ENCODE measurements at regions not wholly inside any gene's neighbourhood (a gene's known extent, or its start where the extent isn't known, plus 50 kb on each side); places are given as distances from the start of the nearest gene placed in this dataset.

DNA sequence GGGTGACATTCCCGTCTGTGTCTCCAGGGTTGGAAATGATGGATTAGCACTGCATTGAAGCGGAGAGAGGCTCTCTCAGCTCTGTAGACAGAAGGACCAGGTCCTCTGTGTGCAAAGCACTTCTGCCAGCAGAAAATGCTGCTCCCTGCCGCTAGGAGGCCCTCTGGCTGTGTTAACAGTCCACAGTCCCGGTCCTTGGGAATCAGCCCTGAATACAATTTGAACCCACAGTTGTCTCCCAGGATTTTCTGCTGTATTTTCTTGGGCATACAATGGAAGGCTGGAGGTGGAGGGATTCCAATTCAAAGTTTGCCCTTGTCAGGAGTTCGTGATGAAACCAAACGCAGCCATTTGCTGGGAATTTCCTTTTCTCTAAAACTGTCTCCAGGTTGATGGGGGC lies 205.2 kb downstream of the GLRX3 start:
- TF ChIP-seq CTCF (conservative IDR thresholded peaks at IDR 0.05) = peak; percentile 91
- TF ChIP-seq ZFX (IDR thresholded peaks at IDR 0.05) = no peak
